ENCODE measurements at regions not wholly inside any gene's neighbourhood (a gene's known extent, or its start where the extent isn't known, plus 50 kb on each side); places are given as distances from the start of the nearest gene placed in this dataset.

GRCh38 chr7:18123508-18124239, 96.0 kb upstream of the PRPS1L1 start:
- Histone ChIP-seq H3K9ac (ENCODE audit: low read length) (no peak overlapping the region), H3K79me2 (ENCODE audit: control insufficient read depth, insufficient read depth, low read length, poor library complexity) (no peaks in the 10 kb centered on the region), H4K12ac (ENCODE audit: low read depth, low read length) (no peak overlapping the region), H3K36me3 (ENCODE audit: control insufficient read depth in 1 of 2, insufficient read depth in 2 of 2, low read length in 2 of 2) (no peaks in the 10 kb centered on the region), H3K4me1 (ENCODE audit: control insufficient read depth in 1 of 2, insufficient read depth in 2 of 2, low read length in 2 of 2) (peaks cover 0 to 5% of the 10 kb centered on the region in 2 experiments), H4K91ac (ENCODE audit: low read depth, low read length) (no peak overlapping the region), H3K14ac (ENCODE audit: low read length) (no peak overlapping the region), H3K79me1 (ENCODE audit: low read length) (no peaks in the 10 kb centered on the region), H3K4me3 (ENCODE audit: low read depth, low read length) (no peak overlapping the region), H2AK5ac (ENCODE audit: low read length) (no peak overlapping the region), H2BK5ac (ENCODE audit: low read depth, low read length, poor library complexity) (no peak overlapping the region), H3K23ac (ENCODE audit: low read length) (no peak overlapping the region), H3K4ac (ENCODE audit: low read depth, low read length) (no peak overlapping the region), H3K27me3 (ENCODE audit: insufficient read depth, low read length) (no peaks in the 10 kb centered on the region), H3K27ac (ENCODE audit: low read depth, low read length) (no peak overlapping the region), H2BK12ac (ENCODE audit: low read length) (no peak overlapping the region), H4K8ac (ENCODE audit: low read depth, low read length) (no peak overlapping the region), H3K9me3 (ENCODE audit: insufficient read depth, low read depth, low read length) (no peaks in the 10 kb centered on the region), H3K18ac (ENCODE audit: low read length) (no peak overlapping the region), H2BK120ac (ENCODE audit: insufficient read depth, low read length, poor library complexity) (no peak overlapping the region), H2AFZ (ENCODE audit: insufficient read depth, low read length, poor library complexity) (no peak overlapping the region), H3K4me2 (ENCODE audit: low read length) (no peak overlapping the region)
- no peak for DNase-seq
- WGBS (ENCODE audit: extremely low coverage, insufficient coverage, insufficient read length): no CpG with 5 or more reads among the region's 2 CpGs

- no peak overlapping the region for H3K23ac ChIP-seq (ENCODE audit: low read length)
- no peaks in the 10 kb centered on the region for H3K27me3 ChIP-seq (ENCODE audit: insufficient read depth, low read length)
- H3K79me1 ChIP-seq (ENCODE audit: low read length): no peaks in the 10 kb centered on the region
- DNase-seq: no peak
- no peak overlapping the region for H3K4me3 ChIP-seq (ENCODE audit: low read depth, low read length)
- H3K4ac ChIP-seq (ENCODE audit: low read depth, low read length): no peak overlapping the region
- H3K14ac ChIP-seq (ENCODE audit: low read length): no peak overlapping the region
- H3K4me2 ChIP-seq (ENCODE audit: low read length): no peak overlapping the region
- H4K91ac ChIP-seq (ENCODE audit: low read depth, low read length): no peak overlapping the region
- H4K8ac ChIP-seq (ENCODE audit: low read depth, low read length): no peak overlapping the region
- no peak overlapping the region for H3K9ac ChIP-seq (ENCODE audit: low read length)
- no peak overlapping the region for H2BK120ac ChIP-seq (ENCODE audit: insufficient read depth, low read length, poor library complexity)
- no peak overlapping the region for H3K27ac ChIP-seq (ENCODE audit: low read depth, low read length)
- H3K9me3 ChIP-seq (ENCODE audit: insufficient read depth, low read depth, low read length): no peaks in the 10 kb centered on the region
- no peak overlapping the region for H2AFZ ChIP-seq (ENCODE audit: insufficient read depth, low read length, poor library complexity)
- no peak overlapping the region for H2AK5ac ChIP-seq (ENCODE audit: low read length)
- no peak overlapping the region for H2BK12ac ChIP-seq (ENCODE audit: low read length)
- no peak overlapping the region for H3K18ac ChIP-seq (ENCODE audit: low read length)
- H2BK5ac ChIP-seq (ENCODE audit: low read depth, low read length, poor library complexity): no peak overlapping the region
- H4K12ac ChIP-seq (ENCODE audit: low read depth, low read length): no peak overlapping the region
- no peaks in the 10 kb centered on the region for H3K79me2 ChIP-seq (ENCODE audit: control insufficient read depth, insufficient read depth, low read length, poor library complexity)
- no peaks in the 10 kb centered on the region for H3K36me3 ChIP-seq (ENCODE audit: control insufficient read depth in 1 of 2, insufficient read depth in 2 of 2, low read length in 2 of 2)
- no CpG with 5 or more reads among the region's 2 CpGs for WGBS (ENCODE audit: extremely low coverage, insufficient coverage, insufficient read length)
- H3K4me1 ChIP-seq (ENCODE audit: control insufficient read depth in 1 of 2, insufficient read depth in 2 of 2, low read length in 2 of 2): peaks cover 0 to 5% of the 10 kb centered on the region in 2 experiments
Measured at GRCh38 chr7:18125476-18125875, 97.8 kb upstream of the PRPS1L1 start.

- no CpG with 5 or more reads among the region's 2 CpGs for WGBS (ENCODE audit: extremely low coverage, insufficient coverage, insufficient read length)
- Histone ChIP-seq H3K9ac (ENCODE audit: low read length) (no peak overlapping the region), H3K27ac (ENCODE audit: low read depth, low read length) (no peak overlapping the region), H3K4ac (ENCODE audit: low read depth, low read length) (no peak overlapping the region), H3K14ac (ENCODE audit: low read length) (no peak overlapping the region), H3K23ac (ENCODE audit: low read length) (no peak overlapping the region), H3K4me2 (ENCODE audit: low read length) (no peak overlapping the region), H2AFZ (ENCODE audit: insufficient read depth, low read length, poor library complexity) (no peak overlapping the region), H4K8ac (ENCODE audit: low read depth, low read length) (no peak overlapping the region), H3K4me3 (ENCODE audit: low read depth, low read length) (no peak overlapping the region), H3K9me3 (ENCODE audit: insufficient read depth, low read depth, low read length) (no peaks in the 10 kb centered on the region), H3K79me1 (ENCODE audit: low read length) (no peaks in the 10 kb centered on the region), H3K27me3 (ENCODE audit: insufficient read depth, low read length) (no peaks in the 10 kb centered on the region), H3K79me2 (ENCODE audit: control insufficient read depth, insufficient read depth, low read length, poor library complexity) (no peaks in the 10 kb centered on the region), H4K91ac (ENCODE audit: low read depth, low read length) (no peak overlapping the region), H2BK5ac (ENCODE audit: low read depth, low read length, poor library complexity) (no peak overlapping the region), H4K12ac (ENCODE audit: low read depth, low read length) (no peak overlapping the region), H2BK12ac (ENCODE audit: low read length) (no peak overlapping the region), H3K36me3 (ENCODE audit: control insufficient read depth in 1 of 2, insufficient read depth in 2 of 2, low read length in 2 of 2) (no peaks in the 10 kb centered on the region), H3K4me1 (ENCODE audit: control insufficient read depth in 1 of 2, insufficient read depth in 2 of 2, low read length in 2 of 2) (peaks cover 0 to 5% of the 10 kb centered on the region in 2 experiments), H2AK5ac (ENCODE audit: low read length) (no peak overlapping the region), H2BK120ac (ENCODE audit: insufficient read depth, low read length, poor library complexity) (no peak overlapping the region), H3K18ac (ENCODE audit: low read length) (no peak overlapping the region)
- no peak for DNase-seq
Measured at GRCh38 chr7:18126281-18126680, 98.6 kb upstream of the PRPS1L1 start.

GRCh38 chr7:18128846-18129245, 101.2 kb upstream of the PRPS1L1 start:
- Histone ChIP-seq H3K9me3 (ENCODE audit: insufficient read depth, low read depth, low read length) (no peaks in the 10 kb centered on the region), H3K79me1 (ENCODE audit: low read length) (no peaks in the 10 kb centered on the region), H3K9ac (ENCODE audit: low read length) (no peak overlapping the region), H4K12ac (ENCODE audit: low read depth, low read length) (no peak overlapping the region), H2BK120ac (ENCODE audit: insufficient read depth, low read length, poor library complexity) (no peak overlapping the region), H3K27ac (ENCODE audit: low read depth, low read length) (no peak overlapping the region), H3K23ac (ENCODE audit: low read length) (no peak overlapping the region), H2AK5ac (ENCODE audit: low read length) (no peak overlapping the region), H3K4ac (ENCODE audit: low read depth, low read length) (no peak overlapping the region), H3K14ac (ENCODE audit: low read length) (no peak overlapping the region), H3K36me3 (ENCODE audit: control insufficient read depth in 1 of 2, insufficient read depth in 2 of 2, low read length in 2 of 2) (no peaks in the 10 kb centered on the region), H3K79me2 (ENCODE audit: control insufficient read depth, insufficient read depth, low read length, poor library complexity) (no peaks in the 10 kb centered on the region), H4K8ac (ENCODE audit: low read depth, low read length) (no peak overlapping the region), H2BK5ac (ENCODE audit: low read depth, low read length, poor library complexity) (no peak overlapping the region), H4K91ac (ENCODE audit: low read depth, low read length) (no peak overlapping the region), H3K4me3 (ENCODE audit: low read depth, low read length) (no peak overlapping the region), H3K18ac (ENCODE audit: low read length) (no peak overlapping the region), H3K4me2 (ENCODE audit: low read length) (no peak overlapping the region), H2BK12ac (ENCODE audit: low read length) (no peak overlapping the region), H3K27me3 (ENCODE audit: insufficient read depth, low read length) (no peaks in the 10 kb centered on the region), H3K4me1 (ENCODE audit: control insufficient read depth in 1 of 2, insufficient read depth in 2 of 2, low read length in 2 of 2) (peaks cover 0 to 5% of the 10 kb centered on the region in 2 experiments), H2AFZ (ENCODE audit: insufficient read depth, low read length, poor library complexity) (no peak overlapping the region)
- no peak for DNase-seq
- no CpG with 5 or more reads among the region's 3 CpGs for WGBS (ENCODE audit: extremely low coverage, insufficient coverage, insufficient read length)

Data from trophoblast cell (in vitro differentiated cells and primary cell).